HFF-Myc (cell line): ENCODE measurements at regions not wholly inside any gene's neighbourhood (a gene's known extent, or its start where the extent isn't known, plus 50 kb on each side); places are given as distances from the start of the nearest gene placed in this dataset.

ENCODE experiments used
- DNase-seq: peaks from one replicate; pipeline ENCODE4 v3.0.0-alpha.2; 2011; ENCODE audit warnings: low read depth; ENCODE audit errors: extremely low read depth
- H3K4me3 ChIP-seq: replicated peaks from 2 replicates; pipeline ENCODE4 v1.5.1; 2011; ENCODE audit warnings: low read depth, mild to moderate bottlenecking, control low read depth, low read length
- TF ChIP-seq, protein P1 (sequence below): IDR thresholded peaks from 2 replicates; pipeline ENCODE4 v1.5.1; 2012; ENCODE audit warnings: mild to moderate bottlenecking, low read depth, low read length, control low read depth; ENCODE audit errors: missing control alignments

DNA sequence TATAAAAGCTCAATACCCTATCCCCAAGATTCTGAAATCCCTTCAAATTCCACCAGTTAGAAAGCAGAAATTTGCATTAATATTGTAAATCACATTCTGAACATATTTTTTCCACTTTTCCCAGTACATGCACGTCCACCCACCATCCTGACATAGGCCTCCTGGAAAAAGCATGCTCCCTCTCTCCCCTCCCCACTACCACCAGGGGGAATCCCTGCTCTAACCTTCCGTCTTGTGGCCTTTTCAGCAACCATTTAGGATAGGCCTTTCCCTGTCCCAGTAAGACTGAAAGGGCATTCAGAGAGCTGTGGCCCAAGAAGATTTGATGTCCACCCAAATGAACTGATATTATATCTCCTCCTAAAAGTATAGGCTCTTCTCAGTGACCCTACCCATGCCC, 182.1 kb downstream of the ARRDC4 start:
- TF ChIP-seq, protein P1, sequence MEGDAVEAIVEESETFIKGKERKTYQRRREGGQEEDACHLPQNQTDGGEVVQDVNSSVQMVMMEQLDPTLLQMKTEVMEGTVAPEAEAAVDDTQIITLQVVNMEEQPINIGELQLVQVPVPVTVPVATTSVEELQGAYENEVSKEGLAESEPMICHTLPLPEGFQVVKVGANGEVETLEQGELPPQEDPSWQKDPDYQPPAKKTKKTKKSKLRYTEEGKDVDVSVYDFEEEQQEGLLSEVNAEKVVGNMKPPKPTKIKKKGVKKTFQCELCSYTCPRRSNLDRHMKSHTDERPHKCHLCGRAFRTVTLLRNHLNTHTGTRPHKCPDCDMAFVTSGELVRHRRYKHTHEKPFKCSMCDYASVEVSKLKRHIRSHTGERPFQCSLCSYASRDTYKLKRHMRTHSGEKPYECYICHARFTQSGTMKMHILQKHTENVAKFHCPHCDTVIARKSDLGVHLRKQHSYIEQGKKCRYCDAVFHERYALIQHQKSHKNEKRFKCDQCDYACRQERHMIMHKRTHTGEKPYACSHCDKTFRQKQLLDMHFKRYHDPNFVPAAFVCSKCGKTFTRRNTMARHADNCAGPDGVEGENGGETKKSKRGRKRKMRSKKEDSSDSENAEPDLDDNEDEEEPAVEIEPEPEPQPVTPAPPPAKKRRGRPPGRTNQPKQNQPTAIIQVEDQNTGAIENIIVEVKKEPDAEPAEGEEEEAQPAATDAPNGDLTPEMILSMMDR: peak; percentile 20

DNA sequence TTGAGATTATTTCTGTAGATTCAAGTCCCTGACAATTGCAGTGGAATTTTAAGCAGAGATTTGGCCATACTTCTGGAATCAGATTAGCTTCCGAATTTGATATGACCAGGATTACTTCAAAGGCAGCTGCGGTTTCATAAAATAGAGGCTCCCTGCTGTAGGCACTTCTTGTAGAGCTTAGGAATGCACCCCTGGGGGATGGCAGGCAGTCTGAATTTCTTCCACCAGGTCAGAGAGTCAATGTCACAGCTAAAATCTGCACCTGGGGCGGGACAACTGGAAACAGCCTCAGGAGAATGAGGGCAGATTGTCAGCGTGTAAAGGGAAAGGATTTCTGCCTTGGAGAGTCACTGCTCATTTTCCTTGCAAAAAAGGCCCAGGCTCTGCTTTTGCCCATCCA, 182.6 kb downstream of the ARRDC4 start:
- TF ChIP-seq, protein P1: no peak
- no peak for DNase-seq
- no peak overlapping the region for H3K4me3 ChIP-seq

More for the DNA sequence above, 182.1 kb downstream of the ARRDC4 start:
- H3K4me3 ChIP-seq: no peak overlapping the region
- no peak for DNase-seq

DNA sequence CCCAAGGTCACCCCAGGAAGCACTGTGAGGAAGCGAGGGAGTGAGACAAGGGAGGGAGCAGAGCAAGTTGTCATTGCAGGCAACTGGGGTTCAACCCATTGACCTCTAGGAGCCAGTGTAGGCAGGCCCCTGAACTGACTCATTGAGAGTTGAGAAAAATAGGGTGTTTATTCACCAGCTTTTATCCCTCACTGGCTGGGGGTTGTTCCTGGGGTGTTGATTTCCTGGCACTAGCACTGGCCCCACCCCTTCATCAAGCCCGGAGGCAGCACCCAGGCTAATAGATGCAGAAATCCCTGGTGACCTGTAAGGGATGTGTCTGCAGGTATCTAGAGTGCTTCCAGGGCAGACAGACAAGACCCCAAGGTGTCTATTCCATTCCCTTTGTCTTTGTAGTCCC, 183.9 kb downstream of the ARRDC4 start:
- TF ChIP-seq, protein P1: no peak
- no peak for DNase-seq
- no peak overlapping the region for H3K4me3 ChIP-seq

DNA sequence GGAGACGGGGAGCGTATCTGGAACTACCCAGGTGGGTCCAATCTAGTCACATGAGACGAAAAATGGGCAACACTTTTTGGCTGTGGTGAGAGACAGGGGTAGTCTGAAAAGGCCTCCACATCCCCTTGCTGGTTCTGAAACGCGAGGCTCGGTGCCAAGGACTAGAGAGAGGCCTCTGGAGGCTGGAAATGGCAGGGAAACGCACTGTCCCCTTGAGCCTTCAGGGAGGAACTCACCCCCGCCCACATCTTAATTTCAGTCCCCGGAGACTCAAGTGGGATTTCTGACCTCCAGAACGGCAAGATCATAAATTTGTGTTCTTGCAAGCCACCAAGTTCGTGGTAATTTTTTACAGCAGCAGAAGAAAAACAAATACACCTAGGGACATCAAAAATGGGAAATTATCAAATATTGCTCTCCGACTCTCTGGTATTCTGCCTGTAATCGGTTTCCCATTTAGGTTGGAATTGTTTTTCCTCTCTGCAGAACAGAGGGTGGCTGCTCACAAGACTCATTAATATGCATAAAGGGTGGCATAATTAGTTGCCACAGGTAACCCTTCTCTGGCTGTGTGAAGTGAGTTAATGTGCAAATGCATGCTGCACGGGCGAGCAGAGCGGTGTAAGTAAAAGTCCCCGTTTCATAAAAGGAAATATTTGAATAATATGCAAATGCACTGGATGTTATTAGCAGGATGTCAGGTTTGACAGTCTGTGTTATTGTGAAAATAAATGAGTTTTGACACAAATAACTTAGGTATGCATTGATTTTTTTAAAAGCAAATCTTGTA, 185.7 kb downstream of the ARRDC4 start:
- H3K4me3 ChIP-seq: no peak overlapping the region
- TF ChIP-seq, protein P1: no peak
- no peak for DNase-seq

DNA sequence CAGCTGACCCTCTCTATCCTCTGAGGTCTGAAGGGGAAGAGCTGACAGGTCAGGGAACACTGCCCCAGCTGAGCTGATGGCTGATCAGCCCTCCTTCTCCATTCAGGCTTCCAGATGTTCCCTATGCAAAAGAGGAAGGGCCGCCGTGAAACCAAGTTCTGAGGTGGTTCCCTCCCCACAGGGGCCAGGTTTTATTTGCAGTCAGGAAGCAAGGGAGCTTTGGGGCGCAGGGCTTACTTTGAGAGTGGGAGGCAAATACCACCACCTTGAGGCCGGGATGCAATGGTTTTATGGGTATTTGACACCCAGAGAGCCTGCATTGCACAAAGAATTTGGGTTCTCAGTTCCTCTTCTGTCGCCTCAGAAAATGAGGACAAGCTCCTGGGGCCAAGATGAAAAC, 186.9 kb downstream of the ARRDC4 start:
- TF ChIP-seq, protein P1: no peak
- H3K4me3 ChIP-seq: no peak overlapping the region
- no peak for DNase-seq

DNA sequence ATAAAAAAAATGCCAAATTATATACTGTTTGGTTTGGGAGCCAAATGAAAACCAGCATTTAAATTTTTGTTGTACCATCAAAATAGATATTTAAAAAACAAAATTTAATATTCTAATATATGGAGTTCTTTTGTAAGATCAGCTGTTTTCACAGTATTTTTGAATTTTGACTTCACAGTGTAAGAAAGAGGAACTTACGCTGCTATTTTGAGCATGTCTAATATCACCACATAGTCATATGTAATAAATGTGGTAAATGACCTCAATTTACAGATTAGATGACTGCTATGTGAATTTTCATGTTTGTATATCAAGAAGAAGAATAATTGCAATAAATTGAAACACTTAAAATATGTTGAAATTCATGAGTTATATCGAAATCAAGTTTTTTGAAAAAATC, 189.6 kb downstream of the ARRDC4 start:
- no peak for DNase-seq
- H3K4me3 ChIP-seq: no peak overlapping the region
- TF ChIP-seq, protein P1: no peak

DNA sequence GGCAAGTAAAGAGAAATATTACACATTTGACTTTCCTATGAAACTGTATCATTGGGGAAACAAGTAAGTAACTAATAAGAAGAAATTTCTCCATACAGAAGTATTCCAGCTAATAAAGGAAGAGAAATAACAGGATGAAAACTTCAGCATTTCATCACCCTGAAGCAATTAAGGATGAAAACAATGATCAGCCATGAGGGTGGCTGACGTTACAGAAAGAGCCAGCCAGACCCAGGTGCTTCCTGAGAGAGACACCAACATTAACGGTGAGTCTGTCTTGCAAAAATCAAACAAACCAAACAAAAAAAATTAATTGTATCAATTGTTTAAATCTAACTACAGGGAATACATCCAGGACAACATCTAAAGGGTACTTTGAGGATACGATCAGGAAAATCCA, 190.0 kb downstream of the ARRDC4 start:
- no peak overlapping the region for H3K4me3 ChIP-seq
- TF ChIP-seq, protein P1: no peak
- DNase-seq: no peak
